Right forelimb (tissue), 1 donor: ENCODE measurements at regions not wholly inside any gene's neighbourhood (a gene's known extent, or its start where the extent isn't known, plus 50 kb on each side); places are given as distances from the start of the nearest gene placed in this dataset.
"Not testable (repeated sequence)": the region's sequence is repeated elsewhere in the genome, so short reads cannot be mapped to it uniquely, and the experiment has no call there.

Source experiments
- DNase-seq: peaks from one replicate; pipeline ENCODE4 v3.0.0-alpha.2; 2018

GRCh38 chr14:44385296-44385695 lies 121.8 kb downstream of the FSCB start:
- DNase-seq = not testable (repeated sequence)

GRCh38 chr14:44384601-44385293 lies 122.3 kb downstream of the FSCB start:
- not testable (repeated sequence) for DNase-seq

GRCh38 chr14:44384093-44384492 lies 123.0 kb downstream of the FSCB start:
- no peak for DNase-seq

- DNase-seq = no peak
These were observed 123.4 kb downstream of the FSCB start for GRCh38 chr14:44383636-44384035.

DNA sequence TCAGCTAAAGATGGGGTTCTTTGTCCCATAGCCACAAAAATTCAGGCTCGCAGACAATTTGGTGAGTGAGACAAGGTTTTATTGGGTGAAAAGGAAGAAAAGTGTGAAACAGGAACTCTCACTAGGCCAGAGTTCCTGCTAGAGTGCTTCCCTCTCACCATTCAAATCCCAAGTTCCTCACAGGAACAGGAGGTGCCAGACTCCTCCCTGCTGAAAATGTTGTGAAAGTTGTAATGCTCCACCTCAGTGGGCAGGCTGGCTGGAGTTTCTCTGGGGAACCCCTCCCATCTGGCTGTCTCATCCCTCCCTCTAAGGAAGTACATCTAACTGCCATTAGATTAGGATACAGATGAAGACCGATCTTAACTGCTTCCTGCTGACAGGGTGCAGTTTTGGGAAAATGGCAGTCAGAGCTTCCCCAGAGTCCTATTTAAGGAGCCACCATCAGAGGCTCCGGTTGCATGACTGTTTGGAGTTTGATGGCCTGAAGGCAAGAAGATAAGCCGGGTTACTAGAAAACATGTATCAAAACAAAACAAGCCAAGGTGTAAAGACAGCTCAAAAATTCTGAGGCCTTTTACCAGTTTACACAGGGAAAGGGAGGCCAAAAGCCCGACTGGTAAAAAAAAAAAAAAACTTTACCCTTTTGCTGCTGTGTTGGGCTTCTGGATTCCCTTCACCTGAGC lies 127.6 kb downstream of the FSCB start:
- DNase-seq = no peak

DNA sequence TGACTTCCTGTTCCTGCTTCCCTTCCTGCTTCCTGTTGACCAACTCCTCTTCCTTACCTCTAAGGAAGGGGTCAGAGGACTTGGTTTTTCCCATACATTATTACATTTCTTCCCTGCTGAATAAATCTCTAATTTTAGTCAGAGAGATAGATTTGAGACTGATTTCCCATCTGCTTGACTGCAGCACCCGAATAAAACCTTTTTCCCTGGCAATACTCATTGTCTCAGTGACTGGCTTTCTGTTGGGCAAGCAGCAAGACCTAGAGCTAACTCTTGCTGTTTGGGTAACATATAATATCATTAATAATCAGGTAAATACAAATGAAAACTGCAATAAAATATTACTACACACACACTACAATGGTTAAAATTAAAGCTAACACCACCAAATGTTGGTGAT lies 132.2 kb downstream of the FSCB start:
- no peak for DNase-seq

- no peak for DNase-seq
These were observed 134.1 kb downstream of the FSCB start for GRCh38 chr14:44372807-44373489.

- no peak for DNase-seq
These were observed 134.9 kb downstream of the FSCB start for GRCh38 chr14:44372231-44372630.

GRCh38 chr14:44370727-44371126 lies 136.4 kb downstream of the FSCB start:
- no peak for DNase-seq

DNA sequence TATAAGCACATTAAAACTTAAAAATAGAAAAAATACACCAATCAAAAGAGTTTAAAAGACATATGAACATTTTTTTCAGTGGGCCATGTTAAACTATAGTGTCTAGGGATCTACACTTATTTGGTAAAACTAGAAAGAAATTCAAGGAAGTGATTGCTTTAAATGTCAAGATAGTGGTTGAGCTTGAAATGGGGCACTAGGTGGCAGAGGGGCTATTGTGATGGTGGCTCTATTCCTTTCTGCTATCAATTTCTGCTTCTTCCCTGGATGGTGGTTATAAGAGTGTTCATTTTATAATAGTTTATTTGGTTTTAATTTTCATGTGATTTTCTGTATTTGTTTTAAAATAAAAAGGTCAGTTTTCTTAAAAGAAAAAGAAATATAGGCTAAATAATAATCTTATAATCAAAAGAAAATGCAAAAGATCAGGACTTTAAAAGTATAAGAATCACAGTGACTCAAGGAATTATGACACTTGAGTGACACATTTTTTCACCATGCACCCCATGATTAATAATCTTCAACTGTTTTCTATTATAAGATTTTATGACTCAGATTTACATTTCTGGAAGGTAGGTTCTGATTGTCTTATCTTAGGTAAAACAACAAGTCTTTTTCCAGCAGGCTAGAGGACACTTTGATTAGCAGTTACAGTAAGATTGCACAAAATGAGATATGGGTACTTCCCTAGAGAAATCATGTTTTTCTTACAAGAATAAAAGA lies 137.5 kb downstream of the FSCB start:
- DNase-seq = no peak

DNA sequence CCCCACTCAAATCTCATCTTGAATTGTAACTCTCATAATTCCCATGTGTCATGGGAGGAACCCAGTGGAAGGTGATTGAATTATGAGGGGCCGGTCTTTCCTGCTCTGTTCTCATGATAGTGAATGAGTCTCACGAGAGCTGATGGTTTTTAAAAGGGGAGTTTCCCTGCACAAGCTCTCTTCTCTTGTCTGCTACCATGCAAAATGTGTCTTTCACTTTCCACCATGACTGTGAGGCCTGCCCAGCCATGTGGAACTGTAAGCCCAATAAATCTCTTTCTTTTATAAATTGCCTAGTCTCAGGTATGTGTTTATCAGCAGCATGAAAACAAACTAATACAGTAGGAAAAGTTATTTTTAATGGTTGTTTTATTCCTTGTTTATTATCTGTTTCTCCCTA lies 146.0 kb downstream of the FSCB start:
- DNase-seq = no peak

DNA sequence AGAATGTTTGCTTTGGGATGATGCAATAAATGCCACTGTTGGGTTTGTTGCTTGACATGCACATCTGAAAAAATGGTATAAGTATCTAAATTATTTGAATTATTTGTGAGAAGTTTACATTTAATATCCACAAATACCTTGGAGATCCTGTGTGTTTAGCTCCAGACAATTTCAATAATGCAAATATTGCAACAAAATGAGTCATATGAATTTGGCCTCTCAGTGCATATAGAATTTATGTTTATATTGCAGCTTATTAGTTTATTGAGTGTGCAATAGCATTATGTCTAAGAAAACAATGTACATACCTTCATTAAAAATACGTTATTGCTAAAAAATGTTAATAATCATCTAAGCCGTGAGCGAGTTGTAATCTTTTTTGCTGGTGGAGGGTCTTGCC lies 153.3 kb downstream of the FSCB start:
- no peak for DNase-seq

GRCh38 chr14:44352201-44352600 lies 154.9 kb downstream of the FSCB start:
- no peak for DNase-seq

DNA sequence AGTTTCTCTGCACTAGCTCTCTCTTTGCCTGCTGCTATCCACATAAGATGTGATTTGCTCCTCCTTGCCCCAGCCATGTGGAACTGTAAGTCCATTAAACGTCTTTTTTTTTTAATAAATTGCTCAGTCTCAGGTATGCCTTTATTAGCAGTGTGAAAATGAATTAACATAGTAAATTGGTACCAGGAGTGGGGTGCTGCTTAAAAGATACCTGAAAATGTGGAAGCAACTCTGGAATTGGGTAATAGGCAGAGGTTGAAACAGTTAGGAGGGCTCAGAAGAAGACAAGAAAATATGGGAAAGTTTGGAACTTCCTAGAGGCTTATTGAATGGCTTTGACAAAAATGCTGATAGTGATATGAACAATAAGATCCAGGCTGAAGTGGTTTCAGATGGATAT lies 159.8 kb downstream of the FSCB start:
- DNase-seq = no peak

DNA sequence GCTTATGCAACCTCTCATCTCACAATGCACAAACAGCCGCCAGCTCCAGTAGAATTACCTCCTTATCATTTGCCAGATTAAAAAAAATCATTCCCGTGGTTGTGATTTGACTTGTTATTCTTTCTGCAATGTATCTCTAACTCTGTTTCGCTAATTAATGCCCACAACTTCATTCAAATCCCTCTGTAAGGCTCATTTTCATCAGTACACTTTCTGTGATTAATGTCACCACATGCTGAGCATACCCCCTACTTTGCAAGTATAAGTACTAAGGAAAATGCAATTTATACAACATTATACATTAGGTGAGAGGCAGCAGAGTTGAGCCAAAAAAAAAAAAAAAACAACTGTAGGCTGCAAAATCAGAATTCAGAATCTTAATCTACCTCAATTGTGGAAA lies 166.0 kb downstream of the FSCB start:
- DNase-seq = no peak

DNA sequence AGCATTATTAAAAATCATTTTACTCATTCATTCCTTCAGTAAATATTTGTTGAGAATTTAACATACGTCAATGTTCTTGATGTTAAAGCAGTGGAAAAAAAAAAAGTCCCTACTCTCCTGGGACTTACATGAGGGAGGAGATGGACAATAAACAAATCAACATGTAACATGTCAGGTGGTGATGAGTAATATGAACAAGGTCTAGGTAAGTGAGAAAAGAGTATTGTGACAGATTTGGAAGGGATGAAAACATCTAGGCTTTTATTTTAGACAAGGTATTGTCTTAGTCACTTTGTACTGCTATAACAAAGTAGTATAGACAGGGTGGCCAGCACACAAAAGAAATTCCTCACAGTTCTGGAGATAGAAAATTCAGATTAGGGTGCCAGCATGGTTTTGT lies 167.2 kb downstream of the FSCB start:
- no peak for DNase-seq

- DNase-seq = no peak
These were observed 167.9 kb downstream of the FSCB start for GRCh38 chr14:44339231-44339630.

DNA sequence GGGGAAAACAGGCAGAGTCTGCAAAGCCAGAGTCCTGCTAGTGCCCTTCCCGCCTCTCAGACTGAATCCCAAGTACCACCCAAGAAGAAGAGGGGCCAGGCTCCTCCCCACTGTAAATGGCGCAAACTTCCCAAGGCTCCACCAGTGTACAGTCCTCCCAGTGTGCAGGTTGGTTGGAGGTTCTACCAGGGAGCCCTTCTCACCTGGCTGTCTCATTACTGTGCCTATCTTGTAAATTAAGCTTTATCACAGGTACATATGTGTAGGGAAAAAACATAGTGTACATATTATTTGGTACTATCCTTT lies 189.7 kb downstream of the FSCB start:
- no peak for DNase-seq

DNA sequence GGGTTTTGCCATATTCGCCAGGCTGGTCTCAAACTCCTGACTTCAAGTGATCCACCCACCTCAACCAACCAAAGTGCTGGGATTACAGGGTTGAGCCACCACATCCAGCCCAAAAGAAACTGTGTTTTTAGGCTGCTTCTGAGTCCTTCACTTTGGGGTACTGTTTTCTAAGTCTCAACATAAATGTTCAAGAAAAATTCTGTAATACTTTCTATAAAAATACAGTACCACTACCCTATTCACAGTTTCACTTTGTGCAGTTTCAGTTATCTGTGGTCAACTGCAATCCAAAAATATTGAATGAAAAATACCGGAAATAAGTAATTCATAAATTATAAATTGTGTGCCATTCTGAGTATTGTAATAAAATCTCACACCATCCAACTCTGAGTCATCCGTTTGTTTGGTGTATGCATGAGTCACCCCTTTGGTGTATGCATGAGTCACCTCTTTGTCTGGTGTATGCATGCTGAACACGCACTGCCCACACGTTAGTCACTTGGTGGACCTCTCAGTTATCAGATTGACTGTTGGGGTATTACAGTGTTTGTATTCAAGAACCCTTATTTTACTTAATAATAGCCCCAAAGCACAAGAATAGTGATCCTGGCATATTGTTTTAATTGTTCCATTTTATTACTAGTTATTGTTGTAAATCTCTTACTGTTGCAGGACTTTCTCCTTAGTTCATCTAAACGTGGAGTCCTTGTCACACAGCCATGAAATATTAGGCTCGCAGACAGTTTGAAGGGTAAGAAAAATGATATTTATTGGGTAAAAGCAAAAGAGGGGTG lies 190.2 kb downstream of the FSCB start:
- no peak for DNase-seq

GRCh38 chr14:44309331-44309730 lies 197.8 kb downstream of the FSCB start:
- DNase-seq = no peak

GRCh38 chr14:44300916-44301315 lies 206.2 kb downstream of the FSCB start:
- no peak for DNase-seq

GRCh38 chr14:44297437-44297836 lies 209.6 kb downstream of the FSCB start:
- no peak for DNase-seq

GRCh38 chr14:44291366-44291915 lies 215.6 kb downstream of the FSCB start:
- DNase-seq = no peak
